HG03378 (cell line): ENCODE measurements at regions not wholly inside any gene's neighbourhood (a gene's known extent, or its start where the extent isn't known, plus 50 kb on each side); places are given as distances from the start of the nearest gene placed in this dataset.
"Not testable (repeated sequence)": the region's sequence is repeated elsewhere in the genome, so short reads cannot be mapped to it uniquely, and the experiment has no call there.

Source experiments
- ATAC-seq: cut with Tn5 transposase; IDR thresholded peaks from one replicate; pipeline ENCODE4 v1.9.1; 2021; ENCODE audit warnings: mild to moderate bottlenecking, moderate library complexity; ENCODE audit not compliant: unreplicated experiment

GRCh38 chr19:28609091-28609755 is 603.7 kb downstream of the UQCRFS1 start:
- no peak for ATAC-seq

- no peak for ATAC-seq
These were observed 604.7 kb downstream of the UQCRFS1 start for GRCh38 chr19:28608292-28608691.

GRCh38 chr19:28607066-28607583 is 605.8 kb downstream of the UQCRFS1 start:
- ATAC-seq: no peak

- no peak for ATAC-seq
These were observed 606.5 kb downstream of the UQCRFS1 start for GRCh38 chr19:28606269-28607032.

- no peak for ATAC-seq
These were observed 607.3 kb downstream of the UQCRFS1 start for GRCh38 chr19:28605501-28606268.

- ATAC-seq: no peak
These were observed 609.5 kb downstream of the UQCRFS1 start for GRCh38 chr19:28603453-28603852.

GRCh38 chr19:28602675-28603298 is 610.2 kb downstream of the UQCRFS1 start:
- no peak for ATAC-seq

- no peak for ATAC-seq
These were observed 611.1 kb downstream of the UQCRFS1 start for GRCh38 chr19:28601723-28602440.

- ATAC-seq: no peak
These were observed 614.1 kb downstream of the UQCRFS1 start for GRCh38 chr19:28598861-28599260.

GRCh38 chr19:28596561-28597071 is 616.3 kb downstream of the UQCRFS1 start:
- no peak for ATAC-seq

GRCh38 chr19:28595722-28596480 is 617.0 kb downstream of the UQCRFS1 start:
- ATAC-seq: no peak

- ATAC-seq: no peak
These were observed 618.2 kb downstream of the UQCRFS1 start for GRCh38 chr19:28594737-28595136.

GRCh38 chr19:28589991-28590411 is 623.0 kb downstream of the UQCRFS1 start:
- not testable (repeated sequence) for ATAC-seq

- no peak for ATAC-seq
These were observed 626.5 kb downstream of the UQCRFS1 start for GRCh38 chr19:28586474-28586873.

- no peak for ATAC-seq
These were observed 627.2 kb downstream of the UQCRFS1 start for GRCh38 chr19:28585796-28586195.

- ATAC-seq: no peak
These were observed 629.2 kb downstream of the UQCRFS1 start for GRCh38 chr19:28583713-28584112.

- no peak for ATAC-seq
These were observed 629.7 kb downstream of the UQCRFS1 start for GRCh38 chr19:28583242-28583641.

GRCh38 chr19:28582796-28583195 is 630.2 kb downstream of the UQCRFS1 start:
- no peak for ATAC-seq

- ATAC-seq: no peak
These were observed 630.6 kb downstream of the UQCRFS1 start for GRCh38 chr19:28582344-28582743.

GRCh38 chr19:28581468-28581770 is 631.5 kb downstream of the UQCRFS1 start:
- no peak for ATAC-seq
